GM23338 (cell line): ENCODE measurements at regions not wholly inside any gene's neighbourhood (a gene's known extent, or its start where the extent isn't known, plus 50 kb on each side); places are given as distances from the start of the nearest gene placed in this dataset.

ENCODE experiments used
- ATAC-seq: fragments of 200-7000 bp; cut with Tn5 transposase; 3 replicates; pipeline ENCODE4 v1.9.1; 2020
- DNase-seq: peaks from one replicate; pipeline ENCODE4 v3.0.0-alpha.2; 2015; ENCODE audit warnings: low spot score
- H2AFZ ChIP-seq: fragments of 200-600 bp; sonication (generic); 2 replicates; pipeline ENCODE4 v1.8.0; 2016; ENCODE audit warnings: antibody characterized with exemption, mild to moderate bottlenecking, moderate library complexity
- H3F3A ChIP-seq: fragments of 200-600 bp; sonication (generic); replicated peaks from 2 replicates; pipeline ENCODE4 v1.8.0; 2017; ENCODE audit warnings: antibody characterized with exemption, mixed run types, low read depth
- H3K27ac ChIP-seq: fragments of 200-600 bp; sonication (generic); 2 replicates; pipeline ENCODE4 v1.6.1; 2016; ENCODE audit warnings: low read depth
- H3K27me3 ChIP-seq: fragments of 200-600 bp; sonication (generic); 2 replicates; pipeline ENCODE4 v1.8.0; 2016; ENCODE audit warnings: mild to moderate bottlenecking, mixed run types, moderate library complexity; ENCODE audit not compliant: insufficient read depth
- H3K36me3 ChIP-seq: fragments of 200-600 bp; sonication (generic); 2 replicates; pipeline ENCODE4 v1.8.0; 2016; ENCODE audit warnings: mild to moderate bottlenecking; ENCODE audit not compliant: insufficient read depth
- H3K4me1 ChIP-seq: fragments of 200-600 bp; sonication (generic); 2 replicates; pipeline ENCODE4 v1.8.0; 2016; ENCODE audit warnings: mild to moderate bottlenecking, moderate library complexity; ENCODE audit not compliant: insufficient read depth
- H3K4me2 ChIP-seq: fragments of 200-600 bp; sonication (generic); 2 replicates; pipeline ENCODE4 v1.7.1; 2017; ENCODE audit warnings: mixed run types
- H3K4me3 ChIP-seq: fragments of 200-600 bp; sonication (generic); 2 replicates; pipeline ENCODE4 v1.6.1; 2016; ENCODE audit warnings: mixed run types
- H3K79me2 ChIP-seq: fragments of 200-600 bp; sonication (generic); replicated peaks from 2 replicates; pipeline ENCODE4 v1.8.0; 2017; ENCODE audit warnings: mild to moderate bottlenecking; ENCODE audit not compliant: insufficient read depth
- H3K9me2 ChIP-seq: fragments of 200-600 bp; sonication (generic); 2 replicates; pipeline ENCODE4 v1.8.0; 2017; ENCODE audit not compliant: insufficient read depth
- H4K20me1 ChIP-seq: fragments of 200-600 bp; sonication (generic); replicated peaks from 2 replicates; pipeline ENCODE4 v1.8.0; 2017; ENCODE audit warnings: mild to moderate bottlenecking; ENCODE audit not compliant: insufficient read depth
- H3K27ac Mint-ChIP-seq: 2 replicates; pipeline ENCODE4 v1.8.0; 2020; ENCODE audit warnings: inconsistent platforms, mild to moderate bottlenecking, moderate library complexity, mixed read lengths
- H3K27me3 Mint-ChIP-seq: 3 replicates; pipeline ENCODE4 v1.8.0; 2022; ENCODE audit warnings: low read depth, mild to moderate bottlenecking, moderate library complexity, mixed read lengths, inconsistent platforms; ENCODE audit not compliant: insufficient read depth, poor library complexity
- H3K36me3 Mint-ChIP-seq: 3 replicates; pipeline ENCODE4 v1.8.0; 2021; ENCODE audit warnings: low read depth, mild to moderate bottlenecking, inconsistent platforms, moderate library complexity, mixed read lengths
- H3K4me1 Mint-ChIP-seq: 3 replicates; pipeline ENCODE4 v1.8.0; 2020; ENCODE audit warnings: mild to moderate bottlenecking, inconsistent platforms, mixed read lengths
- H3K4me3 Mint-ChIP-seq: 3 replicates; pipeline ENCODE4 v1.8.0; 2021; ENCODE audit warnings: moderate library complexity, mild to moderate bottlenecking, inconsistent platforms, mixed read lengths
- H3K9me3 Mint-ChIP-seq: 3 replicates; pipeline ENCODE4 v1.8.0; 2020; ENCODE audit warnings: moderate library complexity, mild to moderate bottlenecking, inconsistent platforms, mixed read lengths
- CTCF ChIP-seq, 2 experiments: fragments of 200-600 bp in 1 of 2; sonication (generic) in 1 of 2; conservative IDR thresholded peaks; 2 replicates each; pipeline versions ENCODE4 v1.5.1 to v1.6.1; 2016 to 2017; ENCODE audit warnings: antibody characterized with exemption in 2 of 2, low read depth in 2 of 2, mild to moderate bottlenecking in 2 of 2, moderate library complexity in 1 of 2
- ETS1 ChIP-seq: IDR thresholded peaks from 2 replicates; pipeline ENCODE4 v1.6.1; 2016; ENCODE audit warnings: antibody characterized with exemption
- EZH2 ChIP-seq: fragments of 200-600 bp; sonication (generic); IDR thresholded peaks from one replicate; pipeline ENCODE4 v1.8.0; 2017; ENCODE audit warnings: antibody characterized with exemption, mild to moderate bottlenecking, low read depth; ENCODE audit not compliant: unreplicated experiment
- JUNB ChIP-seq: IDR thresholded peaks from one replicate; pipeline ENCODE4 v1.6.1; 2016; ENCODE audit warnings: antibody characterized with exemption; ENCODE audit not compliant: unreplicated experiment
- STAT1 ChIP-seq: IDR thresholded peaks from one replicate; pipeline ENCODE4 v1.6.1; 2016; ENCODE audit warnings: antibody characterized with exemption; ENCODE audit not compliant: unreplicated experiment
- ZNF114 ChIP-seq: fragments of 250-450 bp; sonication (Bioruptor Pico); IDR thresholded peaks from 2 replicates; pipeline ENCODE4 v1.5.0; 2020; ENCODE audit warnings: mild to moderate bottlenecking, moderate library complexity
- ZNF462 ChIP-seq: fragments of 250-450 bp; sonication (Bioruptor Pico); IDR thresholded peaks from 2 replicates; pipeline ENCODE4 v1.5.0; 2020; ENCODE audit warnings: mild to moderate bottlenecking, moderate library complexity

- H3K4me3 Mint-ChIP-seq: no peak overlapping the region
Observed at GRCh38 chr1:58909914-58910681, 126.3 kb upstream of the JUN start.

More at GRCh38 chr1:58909914-58910681, 126.3 kb upstream of the JUN start:
- H3K9me3 Mint-ChIP-seq: peaks cover 14% of the 10 kb centered on the region
- no peak for TF ChIP-seq STAT1
- no peak for TF ChIP-seq ZNF462 (CRISPR knock-in tag)
- TF ChIP-seq JUNB: no peak
- no peak for TF ChIP-seq ZNF114 (CRISPR knock-in tag)
- no peak for TF ChIP-seq EZH2
- TF ChIP-seq ETS1: no peak
- no peak; a peak in 1 of 4 replicates for TF ChIP-seq CTCF (conservative IDR thresholded peaks at IDR 0.05; ENCODE audit: low read depth in 2 of 2)
- Histone ChIP-seq H3K79me2 (no peaks in the 10 kb centered on the region), H3K36me3 (peaks cover 3% of the 10 kb centered on the region; the same call in 1 of the 2 replicates), H2AFZ (no peak overlapping the region), H3K4me1 (no peaks in the 10 kb centered on the region), H4K20me1 (no peaks in the 10 kb centered on the region), H3F3A (no peaks in the 10 kb centered on the region), H3K4me2 (no peak overlapping the region), H3K9me2 (no peaks in the 10 kb centered on the region), H3K27me3 (no peaks in the 10 kb centered on the region), H3K4me3 (no peak overlapping the region), H3K27ac (no peak overlapping the region)
- no peak overlapping the region for H3K27ac Mint-ChIP-seq
- H3K36me3 Mint-ChIP-seq: peaks cover 10% of the 10 kb centered on the region; the same call in 2 of the 3 replicates
- no peaks in the 10 kb centered on the region for H3K27me3 Mint-ChIP-seq
- DNase-seq (no peak), ATAC-seq (no peak)
- peaks cover 5% of the 10 kb centered on the region for H3K4me1 Mint-ChIP-seq
